Right lung (tissue), 2 donors: ENCODE measurements at regions not wholly inside any gene's neighbourhood (a gene's known extent, or its start where the extent isn't known, plus 50 kb on each side); places are given as distances from the start of the nearest gene placed in this dataset.

Experiments
- DNase-seq, 2 donors: peaks; one replicate each; pipeline ENCODE4 v3.0.0-alpha.2; 2013

DNA sequence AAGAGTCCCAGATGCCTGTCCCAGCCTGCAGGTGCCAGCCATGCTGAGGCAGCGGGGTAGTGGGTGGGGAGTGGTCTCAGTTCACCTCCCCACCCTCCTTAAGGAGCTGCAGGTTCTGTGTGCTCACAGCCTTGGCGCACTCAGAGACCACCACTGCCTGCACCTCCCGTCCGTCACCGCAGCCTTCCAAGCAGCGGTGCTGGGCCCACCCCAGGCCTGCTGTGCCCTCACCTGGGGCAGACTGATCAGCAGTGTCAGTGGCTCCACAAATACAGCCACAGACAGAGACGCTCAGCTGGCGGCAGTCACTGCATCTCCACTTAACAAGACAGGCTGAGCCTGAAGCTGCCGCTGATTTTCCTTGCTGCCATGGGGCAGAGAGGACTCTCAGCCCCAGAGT lies 120.2 kb downstream of the RFLNA start:
- no peak for DNase-seq

DNA sequence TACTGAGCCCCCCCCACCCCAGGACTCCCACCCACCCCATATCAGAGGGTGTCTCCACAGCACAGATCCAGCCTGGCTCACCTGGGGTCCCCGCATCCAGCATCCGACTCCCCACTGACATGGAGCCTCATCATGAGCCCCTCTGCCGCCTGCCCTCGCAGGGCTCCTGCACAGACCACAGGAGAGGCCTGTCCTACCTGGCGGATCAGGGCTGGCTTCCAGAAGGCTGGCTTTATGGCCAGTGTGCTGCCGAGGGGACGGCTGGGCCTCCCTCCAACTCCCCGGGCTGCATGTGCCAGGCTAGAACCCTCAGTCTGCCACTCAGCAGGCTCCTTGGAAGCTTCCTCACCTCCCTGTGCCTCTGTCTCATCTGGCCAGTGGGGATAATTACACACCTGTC lies 119.0 kb downstream of the RFLNA start:
- no peak for DNase-seq

DNA sequence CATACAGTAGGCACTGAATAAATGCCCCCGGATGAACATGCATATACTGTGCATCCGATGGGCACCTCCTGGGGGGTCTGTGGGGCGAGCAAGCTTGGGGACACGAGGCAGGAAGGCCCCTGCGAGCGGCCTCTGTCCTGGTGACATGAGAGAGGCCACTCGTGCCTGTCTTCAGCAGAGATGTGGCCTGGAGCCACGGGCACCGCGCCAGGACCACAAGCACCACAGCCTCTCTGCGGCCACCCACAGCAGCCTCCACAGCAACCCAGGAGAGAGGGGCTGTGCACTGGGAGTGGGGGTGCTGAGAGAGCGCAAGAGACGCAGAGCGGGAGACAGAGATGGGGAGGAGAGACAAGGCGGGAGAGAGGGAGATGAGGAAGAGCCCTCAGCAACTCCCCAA lies 118.5 kb downstream of the RFLNA start:
- no peak for DNase-seq

DNA sequence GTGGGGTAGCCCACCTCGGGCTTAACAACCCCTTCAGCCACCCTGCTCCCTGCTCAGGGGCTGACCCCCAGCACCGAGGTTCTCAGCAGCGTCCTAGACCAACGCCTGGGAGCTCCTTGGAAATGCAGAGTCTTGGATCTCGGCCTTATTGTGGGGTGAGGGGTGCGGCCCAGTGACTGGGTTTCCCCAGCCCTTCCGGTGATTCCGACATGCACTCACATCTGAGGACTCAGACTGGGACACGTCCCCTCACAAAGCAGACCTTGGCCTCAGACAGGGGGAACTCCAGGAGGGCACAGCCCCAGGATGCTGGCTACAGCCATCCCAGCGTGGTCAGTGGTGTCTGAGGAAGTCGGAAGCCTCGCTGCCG lies 117.7 kb downstream of the RFLNA start:
- no peak for DNase-seq

- DNase-seq, result no peak
Observed at GRCh38 chr12:124411953-124412645, 117.2 kb downstream of the RFLNA start.

DNA sequence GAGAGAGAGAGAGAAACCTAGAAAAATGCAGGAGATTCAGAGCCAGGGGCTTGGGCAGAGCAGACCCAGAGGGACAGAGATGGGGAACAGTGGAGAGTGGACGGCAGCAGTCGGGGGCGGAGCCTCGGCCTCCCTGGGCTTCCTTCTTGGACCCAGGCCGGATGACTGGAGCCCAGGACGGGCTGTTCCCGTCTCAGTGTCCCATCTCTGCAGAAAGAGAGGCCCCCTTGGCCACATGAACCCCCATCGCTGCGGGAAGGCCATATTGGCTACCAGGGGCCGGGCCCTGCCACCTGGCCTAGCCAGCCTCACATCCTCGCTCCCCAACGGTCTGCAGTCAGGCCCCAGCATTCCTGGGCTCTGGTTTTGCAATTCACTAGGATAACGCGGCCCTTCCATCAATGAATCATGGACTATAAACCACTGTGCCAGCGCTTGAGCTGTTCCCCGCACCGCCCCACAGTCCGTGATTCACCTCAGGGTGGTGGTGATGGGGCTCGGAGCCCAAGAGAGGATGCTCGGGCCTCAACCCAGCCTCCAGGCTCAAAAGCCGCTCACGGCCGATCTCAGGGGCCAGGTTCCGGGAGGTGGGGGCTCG lies 116.5 kb downstream of the RFLNA start:
- no peak for DNase-seq

GRCh38 chr12:124410354-124411175 lies 115.7 kb downstream of the RFLNA start:
- no peak for DNase-seq

DNA sequence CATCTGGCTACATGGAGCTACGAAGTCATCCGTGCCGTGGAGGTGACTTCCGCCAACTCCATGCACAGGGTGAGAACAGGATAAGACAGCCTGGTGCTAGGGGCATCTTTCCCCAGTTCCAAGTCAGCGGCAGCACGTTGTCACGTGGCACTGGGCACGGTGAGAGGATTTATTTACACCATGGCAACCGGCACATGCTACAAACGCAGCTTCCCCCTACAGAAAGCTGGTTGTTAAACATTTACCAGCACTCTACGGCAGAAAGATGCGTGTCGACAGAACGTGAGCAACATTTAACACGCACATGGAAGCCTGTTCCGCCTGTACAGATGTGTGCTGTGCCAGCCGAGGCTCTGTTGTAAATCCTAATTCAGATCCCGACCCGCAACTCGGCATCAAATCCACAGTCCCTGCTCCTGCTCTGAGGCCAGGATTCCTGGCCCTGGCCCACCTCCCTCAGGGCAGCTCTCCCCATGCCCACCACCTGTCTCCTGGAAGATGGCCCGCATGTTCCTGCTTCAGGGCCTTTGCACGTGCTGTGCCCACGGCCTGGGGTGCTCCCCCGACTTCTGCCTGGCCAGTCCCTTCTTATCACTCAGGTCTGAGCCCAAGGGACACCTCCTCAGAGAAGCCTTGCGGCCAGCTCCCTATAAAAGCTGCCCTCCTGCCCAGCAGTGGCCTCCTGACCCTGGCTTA lies 114.1 kb downstream of the RFLNA start:
- no peak for DNase-seq

DNA sequence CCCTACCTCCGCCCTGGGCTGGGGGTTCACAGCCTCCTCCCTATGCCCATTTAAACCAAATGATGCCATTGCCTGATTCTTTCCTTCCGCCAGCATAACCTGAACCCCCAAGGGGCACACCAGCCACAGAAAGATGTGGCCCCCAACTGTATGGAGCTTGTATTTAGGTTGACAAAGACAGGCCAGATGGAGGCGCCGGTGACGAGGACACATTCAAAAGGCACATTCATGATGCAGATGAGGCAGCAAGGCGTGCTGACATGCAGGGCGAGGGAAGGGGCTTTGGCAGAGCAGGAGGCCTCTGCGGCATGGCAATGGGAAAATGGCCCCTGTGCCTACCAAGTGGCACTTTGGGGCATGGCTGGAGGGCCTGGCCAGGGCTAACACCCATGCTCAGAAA lies 112.2 kb downstream of the RFLNA start:
- DNase-seq, result no peak

- no peak for DNase-seq
Observed at GRCh38 chr12:124406043-124406442, 111.2 kb downstream of the RFLNA start.

- no peak for DNase-seq
Observed at GRCh38 chr12:124405592-124405991, 110.7 kb downstream of the RFLNA start.

- DNase-seq, result no peak
Observed at GRCh38 chr12:124405151-124405550, 110.3 kb downstream of the RFLNA start.

DNA sequence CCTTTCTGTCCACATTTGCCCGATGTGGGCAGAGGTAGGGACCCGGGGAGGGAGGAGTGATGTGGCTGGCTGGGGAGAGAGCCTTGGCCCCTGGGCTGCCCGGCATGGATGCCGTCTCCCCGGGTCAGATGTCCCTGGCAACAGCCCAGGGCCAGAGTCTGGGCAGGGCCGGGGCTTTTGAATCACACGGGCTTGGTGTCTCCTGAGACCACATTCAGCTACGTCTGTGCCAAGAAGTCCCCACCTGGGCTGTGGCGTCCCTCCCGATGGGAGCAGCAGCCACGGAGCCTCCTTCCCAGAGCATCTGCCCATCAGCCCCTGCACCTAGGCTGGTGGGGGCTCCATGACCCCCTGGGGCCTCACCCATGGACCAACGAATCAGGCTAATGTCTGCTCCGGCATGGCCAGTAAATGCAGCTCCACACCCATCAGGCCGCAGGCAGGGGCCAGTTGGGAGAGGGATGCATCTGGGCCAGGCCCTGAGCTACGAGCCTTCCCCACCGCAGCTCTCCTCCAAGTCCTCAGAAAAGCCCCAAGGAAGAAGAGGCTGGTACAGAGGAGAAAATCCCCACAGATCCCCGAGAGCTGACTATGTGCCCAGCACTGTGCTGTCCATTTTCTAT lies 109.4 kb downstream of the RFLNA start:
- DNase-seq, result no peak

DNA sequence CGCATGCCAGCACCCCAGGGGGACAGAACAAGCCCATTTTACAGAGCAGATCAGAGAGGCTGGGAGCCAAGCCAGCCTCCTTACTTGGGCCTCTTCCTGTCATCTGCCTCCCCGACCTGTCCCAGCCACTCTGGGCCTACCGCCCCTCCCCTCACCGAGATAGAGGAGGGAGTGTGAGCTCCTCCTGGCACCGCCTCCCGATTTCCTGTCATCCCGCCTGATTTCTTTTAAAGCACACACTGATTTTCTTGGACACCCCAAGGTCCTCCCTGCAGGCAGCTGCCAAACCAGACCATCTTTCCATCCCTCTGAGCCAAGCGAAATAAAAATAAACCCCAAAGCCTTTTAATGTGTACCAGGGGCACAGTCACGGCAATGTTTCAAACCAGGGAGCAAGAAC lies 108.4 kb downstream of the RFLNA start:
- DNase-seq, result no peak

- no peak for DNase-seq
Observed at GRCh38 chr12:124402248-124403066, 107.6 kb downstream of the RFLNA start.

GRCh38 chr12:124401704-124402221 lies 106.9 kb downstream of the RFLNA start:
- DNase-seq, result no peak

- DNase-seq, result no peak
Observed at GRCh38 chr12:124400124-124400523, 105.2 kb downstream of the RFLNA start.

GRCh38 chr12:124399622-124400021 lies 104.7 kb downstream of the RFLNA start:
- no peak for DNase-seq

GRCh38 chr12:124398578-124399227 lies 103.8 kb downstream of the RFLNA start:
- peak in 1 of 2 donors; percentile 75 for DNase-seq
